ENCODE measurements at regions not wholly inside any gene's neighbourhood (a gene's known extent, or its start where the extent isn't known, plus 50 kb on each side); places are given as distances from the start of the nearest gene placed in this dataset.
"Not testable (repeated sequence)": the region's sequence is repeated elsewhere in the genome, so short reads cannot be mapped to it uniquely, and the experiment has no call there.

DNA sequence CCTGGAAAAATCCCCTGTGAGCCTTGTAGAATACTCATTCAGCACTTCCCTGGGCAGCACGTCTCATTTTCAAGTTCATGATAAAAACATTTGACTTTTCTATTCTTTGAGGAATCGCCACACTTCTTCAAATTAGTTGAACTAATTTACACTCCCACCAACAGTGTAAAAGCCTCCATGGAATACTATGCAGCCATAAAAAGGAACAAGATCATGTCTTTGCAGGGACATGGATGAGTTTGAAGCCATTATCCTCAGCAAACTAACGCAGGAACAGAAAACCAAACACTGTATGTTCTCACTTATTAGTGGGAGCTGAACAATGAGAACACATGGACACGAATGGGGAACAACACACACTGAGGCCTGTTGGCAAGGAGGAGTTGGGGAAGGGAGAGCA is 102.0 kb upstream of the HEY2 start:
- FAIRE-seq (no peak), DNase-seq (ENCODE audit: low read depth, low spot score) (no peak)
- Histone ChIP-seq H3K4me1 (ENCODE audit: control insufficient read depth, extremely low read depth, insufficient read depth, low read length) (no peaks in the 10 kb centered on the region), H3K9ac (replicated peaks; ENCODE audit: extremely low read depth, insufficient read depth, low read length) (no peak overlapping the region), H3K9me1 (replicated peaks; ENCODE audit: control insufficient read depth, extremely low read depth, insufficient read depth, low read length) (no peaks in the 10 kb centered on the region), H4K20me1 (replicated peaks; ENCODE audit: control insufficient read depth, extremely low read depth, insufficient read depth, low read length) (no peaks in the 10 kb centered on the region), H3K79me2 (ENCODE audit: control insufficient read depth, insufficient read depth, low read length) (no peaks in the 10 kb centered on the region), H2AFZ (ENCODE audit: low read depth, low read length) (no peak overlapping the region), H3K4me2 (ENCODE audit: insufficient read depth, low read length) (no peak overlapping the region), H3K36me3 (ENCODE audit: control insufficient read depth in 2 of 2, extremely low read depth in 1 of 2, insufficient read depth in 2 of 2, low read length in 2 of 2) (no peaks in the 10 kb centered on the region), H3K9me3 (replicated peaks; ENCODE audit: control insufficient read depth, insufficient read depth, low read length) (no peaks in the 10 kb centered on the region), H3K27me3 (ENCODE audit: control insufficient read depth in 2 of 2, insufficient read depth in 2 of 2, low read length in 2 of 2) (peaks cover 0 to 5% of the 10 kb centered on the region in 2 experiments), H3K4me3 (replicated peaks in 1 of 3; ENCODE audit: insufficient read depth in 1 of 3, low read depth in 1 of 3, low read length in 3 of 3) (no peak overlapping the region), H3K27ac (ENCODE audit: insufficient read depth, low read depth, low read length) (no peak overlapping the region)
- CTCF ChIA-PET: no interaction called here
- intact Hi-C loops (cut with micrococcal nuclease): no loop called here
- no peak for TF ChIP-seq FOS (IDR thresholded peaks at IDR 0.05; ENCODE audit: borderline replicate concordance, insufficient read depth, low read length)
- POLR2A ChIA-PET: no interaction called here
- dilution Hi-C loops (cut with MboI; ENCODE audit: extremely low pct_ligation_motif_present, low sequenced_read_pairs): no loop called here
- no TSS peak for BruUV-seq (replicated peaks)

DNA sequence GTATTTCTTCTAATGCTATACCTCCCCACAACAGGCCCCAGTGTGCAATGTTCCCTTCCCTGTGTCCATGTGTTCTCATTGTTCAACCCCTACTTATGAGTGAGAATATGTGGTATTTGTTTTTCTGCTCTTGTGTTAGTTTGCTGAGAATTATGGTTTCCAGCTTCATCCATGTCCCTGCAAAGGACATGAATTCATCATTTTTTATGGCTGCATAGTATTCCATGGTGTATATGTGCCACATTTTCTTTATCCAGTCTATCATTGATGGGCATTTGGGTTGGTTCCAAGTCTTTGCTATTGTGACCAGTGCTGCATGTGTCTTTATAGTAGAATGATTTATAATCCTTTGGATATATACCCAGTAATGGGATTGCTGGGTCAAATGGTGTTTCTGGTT is 95.7 kb upstream of the HEY2 start:
- H3K4me3 ChIP-seq (replicated peaks in 1 of 3; ENCODE audit: insufficient read depth in 1 of 3, low read depth in 1 of 3, low read length in 3 of 3); BruUV-seq (replicated peaks); CTCF ChIA-PET; H3K79me2 ChIP-seq (ENCODE audit: control insufficient read depth, insufficient read depth, low read length); H3K27me3 ChIP-seq (ENCODE audit: control insufficient read depth in 2 of 2, insufficient read depth in 2 of 2, low read length in 2 of 2); H3K27ac ChIP-seq (ENCODE audit: insufficient read depth, low read depth, low read length); dilution Hi-C loops (cut with MboI; ENCODE audit: extremely low pct_ligation_motif_present, low sequenced_read_pairs); H2AFZ ChIP-seq (ENCODE audit: low read depth, low read length); H3K36me3 ChIP-seq (ENCODE audit: control insufficient read depth in 2 of 2, extremely low read depth in 1 of 2, insufficient read depth in 2 of 2, low read length in 2 of 2); intact Hi-C loops (cut with micrococcal nuclease); H3K9me1 ChIP-seq (replicated peaks; ENCODE audit: control insufficient read depth, extremely low read depth, insufficient read depth, low read length); FAIRE-seq; H4K20me1 ChIP-seq (replicated peaks; ENCODE audit: control insufficient read depth, extremely low read depth, insufficient read depth, low read length); H3K9ac ChIP-seq (replicated peaks; ENCODE audit: extremely low read depth, insufficient read depth, low read length); H3K9me3 ChIP-seq (replicated peaks; ENCODE audit: control insufficient read depth, insufficient read depth, low read length); H3K4me2 ChIP-seq (ENCODE audit: insufficient read depth, low read length); H3K4me1 ChIP-seq (ENCODE audit: control insufficient read depth, extremely low read depth, insufficient read depth, low read length); POLR2A ChIA-PET; DNase-seq (ENCODE audit: low read depth, low spot score): not testable (repeated sequence)

DNA sequence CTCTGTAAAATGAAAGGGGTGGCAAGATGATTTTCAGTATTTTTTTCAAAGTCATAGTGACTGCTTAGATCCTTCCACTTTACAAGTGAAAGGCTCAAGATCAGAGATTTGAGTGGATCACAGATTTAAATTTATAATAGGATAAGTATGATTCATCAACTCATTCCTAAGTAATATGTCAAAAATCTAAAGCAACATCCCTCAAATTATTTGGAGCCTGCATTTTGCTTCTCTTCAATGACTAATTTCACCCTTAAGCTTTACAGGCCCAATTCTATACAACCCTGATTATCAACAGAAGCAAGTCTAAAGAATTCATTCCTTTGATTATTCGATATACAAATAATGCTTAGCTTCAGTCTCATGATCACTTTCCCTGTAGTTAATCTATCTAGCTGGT is 93.9 kb upstream of the HEY2 start:
- Histone ChIP-seq H3K4me1 (ENCODE audit: control insufficient read depth, extremely low read depth, insufficient read depth, low read length) (no peaks in the 10 kb centered on the region), H3K36me3 (ENCODE audit: control insufficient read depth in 2 of 2, extremely low read depth in 1 of 2, insufficient read depth in 2 of 2, low read length in 2 of 2) (no peaks in the 10 kb centered on the region), H3K4me2 (ENCODE audit: insufficient read depth, low read length) (no peak overlapping the region), H3K27me3 (ENCODE audit: control insufficient read depth in 2 of 2, insufficient read depth in 2 of 2, low read length in 2 of 2) (peaks cover 0 to 3% of the 10 kb centered on the region in 2 experiments), H3K4me3 (replicated peaks in 1 of 3; ENCODE audit: insufficient read depth in 1 of 3, low read depth in 1 of 3, low read length in 3 of 3) (no peak overlapping the region), H3K27ac (ENCODE audit: insufficient read depth, low read depth, low read length) (no peak overlapping the region), H4K20me1 (replicated peaks; ENCODE audit: control insufficient read depth, extremely low read depth, insufficient read depth, low read length) (no peaks in the 10 kb centered on the region), H3K9me3 (replicated peaks; ENCODE audit: control insufficient read depth, insufficient read depth, low read length) (no peaks in the 10 kb centered on the region), H3K79me2 (ENCODE audit: control insufficient read depth, insufficient read depth, low read length) (no peaks in the 10 kb centered on the region), H2AFZ (ENCODE audit: low read depth, low read length) (no peak overlapping the region), H3K9ac (replicated peaks; ENCODE audit: extremely low read depth, insufficient read depth, low read length) (no peak overlapping the region), H3K9me1 (replicated peaks; ENCODE audit: control insufficient read depth, extremely low read depth, insufficient read depth, low read length) (no peaks in the 10 kb centered on the region)
- POLR2A ChIA-PET: no interaction called here
- FAIRE-seq: no peak
- DNase-seq (ENCODE audit: low read depth, low spot score): no peak
- BruUV-seq (replicated peaks): no TSS peak
- TF ChIP-seq JUN (IDR thresholded peaks at IDR 0.05; ENCODE audit: borderline replicate concordance, insufficient read depth, insufficient read length, low read depth) (no peak), POLR2AphosphoS5 (IDR thresholded peaks at IDR 0.05; ENCODE audit: insufficient read depth, low read depth, low read length) (no peak)
- CTCF ChIA-PET: no interaction called here
- intact Hi-C loops (cut with micrococcal nuclease): no loop called here
- dilution Hi-C loops (cut with MboI; ENCODE audit: extremely low pct_ligation_motif_present, low sequenced_read_pairs): no loop called here

All from endothelial cell of umbilical vein (primary cell).